ENCODE measurements at regions not wholly inside any gene's neighbourhood (a gene's known extent, or its start where the extent isn't known, plus 50 kb on each side); places are given as distances from the start of the nearest gene placed in this dataset.

- H3K36me3 ChIP-seq (ENCODE audit: control insufficient read depth in 2 of 2, extremely low read depth in 1 of 2, insufficient read depth in 2 of 2, low read length in 2 of 2): no peaks in the 10 kb centered on the region
- no peaks in the 10 kb centered on the region for H3K9me1 ChIP-seq (replicated peaks; ENCODE audit: control insufficient read depth, extremely low read depth, insufficient read depth, low read length)
- BruUV-seq (replicated peaks): no TSS peak
- H4K20me1 ChIP-seq (replicated peaks; ENCODE audit: control insufficient read depth, extremely low read depth, insufficient read depth, low read length): no peaks in the 10 kb centered on the region
- H3K9ac ChIP-seq (replicated peaks; ENCODE audit: extremely low read depth, insufficient read depth, low read length): no peak overlapping the region
- POLR2A ChIA-PET: no interaction called here
- no peak overlapping the region for H3K27ac ChIP-seq (ENCODE audit: insufficient read depth, low read depth, low read length)
- H3K79me2 ChIP-seq (ENCODE audit: control insufficient read depth, insufficient read depth, low read length): no peaks in the 10 kb centered on the region
- dilution Hi-C loops (cut with MboI; ENCODE audit: extremely low pct_ligation_motif_present, low sequenced_read_pairs) (no loop called here), intact Hi-C loops (cut with micrococcal nuclease) (no loop called here)
- H3K9me3 ChIP-seq (replicated peaks; ENCODE audit: control insufficient read depth, insufficient read depth, low read length): peaks cover 20% of the 10 kb centered on the region
- H3K4me1 ChIP-seq (ENCODE audit: control insufficient read depth, extremely low read depth, insufficient read depth, low read length): no peaks in the 10 kb centered on the region
- no peak overlapping the region for H3K4me2 ChIP-seq (ENCODE audit: insufficient read depth, low read length)
- DNase-seq (ENCODE audit: low read depth, low spot score): no peak
- CTCF ChIA-PET: no interaction called here
- TF ChIP-seq POLR2AphosphoS5 (IDR thresholded peaks at IDR 0.05; ENCODE audit: insufficient read depth, low read depth, low read length) (no peak), MAX (IDR thresholded peaks at IDR 0.05; ENCODE audit: insufficient read depth, insufficient read length) (no peak), FOS (IDR thresholded peaks at IDR 0.05; ENCODE audit: borderline replicate concordance, insufficient read depth, low read length) (no peak), GATA2 (IDR thresholded peaks at IDR 0.05; ENCODE audit: insufficient read depth, insufficient read length, low read depth, low read length) (no peak), EZH2 (IDR thresholded peaks at IDR 0.05; ENCODE audit: borderline replicate concordance, low read depth, low read length, severe bottlenecking) (no peak), CTCF (IDR thresholded peaks at IDR 0.05; ENCODE audit: extremely low read depth in 1 of 2, insufficient read depth in 1 of 2, low read depth in 1 of 2, low read length in 2 of 2) (no peak), POLR2A (IDR thresholded peaks at IDR 0.05; ENCODE audit: low read depth, low read length) (no peak), JUN (IDR thresholded peaks at IDR 0.05; ENCODE audit: borderline replicate concordance, insufficient read depth, insufficient read length, low read depth) (no peak), MYC (IDR thresholded peaks at IDR 0.05; ENCODE audit: low read depth, low read length) (no peak)
- H2AFZ ChIP-seq (ENCODE audit: low read depth, low read length): no peak overlapping the region
- H3K4me3 ChIP-seq (replicated peaks in 1 of 3; ENCODE audit: insufficient read depth in 1 of 3, low read depth in 1 of 3, low read length in 3 of 3): no peak overlapping the region
- FAIRE-seq: no peak
- H3K27me3 ChIP-seq (ENCODE audit: control insufficient read depth in 2 of 2, insufficient read depth in 2 of 2, low read length in 2 of 2): no peaks in the 10 kb centered on the region
Measured at GRCh38 chr17:22142091-22142490, 449.8 kb downstream of the KCNJ18 start.
